ENCODE measurements at regions not wholly inside any gene's neighbourhood (a gene's known extent, or its start where the extent isn't known, plus 50 kb on each side); places are given as distances from the start of the nearest gene placed in this dataset.

DNA sequence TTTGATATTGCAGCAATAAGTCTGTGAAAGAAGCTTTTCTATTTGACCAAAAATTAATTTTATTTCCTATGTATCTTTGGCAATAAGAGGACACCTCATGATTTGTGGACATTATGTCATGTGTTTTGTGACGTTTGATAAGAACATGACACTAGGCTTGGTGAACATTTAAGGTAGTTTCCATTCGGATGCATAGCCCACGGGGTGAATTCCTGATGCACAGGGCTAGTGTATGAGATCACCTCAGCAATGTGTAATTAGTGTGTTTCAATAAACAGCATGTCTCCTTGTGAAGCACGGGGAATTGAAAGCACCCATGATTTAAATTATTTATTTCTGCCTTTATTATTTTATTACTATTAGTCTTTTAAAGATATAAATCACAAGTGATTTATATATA, 146.1 kb upstream of the LINC00305 start:
- no peak overlapping the region for H3K4me3 ChIP-seq (ENCODE audit: low read depth, low read length)
- no peaks in the 10 kb centered on the region for H3K36me3 ChIP-seq (ENCODE audit: control insufficient read depth, insufficient read depth, low read length)
- no peaks in the 10 kb centered on the region for H3K27me3 ChIP-seq (ENCODE audit: control insufficient read depth, insufficient read depth, low read length)
- TF ChIP-seq, protein P1, sequence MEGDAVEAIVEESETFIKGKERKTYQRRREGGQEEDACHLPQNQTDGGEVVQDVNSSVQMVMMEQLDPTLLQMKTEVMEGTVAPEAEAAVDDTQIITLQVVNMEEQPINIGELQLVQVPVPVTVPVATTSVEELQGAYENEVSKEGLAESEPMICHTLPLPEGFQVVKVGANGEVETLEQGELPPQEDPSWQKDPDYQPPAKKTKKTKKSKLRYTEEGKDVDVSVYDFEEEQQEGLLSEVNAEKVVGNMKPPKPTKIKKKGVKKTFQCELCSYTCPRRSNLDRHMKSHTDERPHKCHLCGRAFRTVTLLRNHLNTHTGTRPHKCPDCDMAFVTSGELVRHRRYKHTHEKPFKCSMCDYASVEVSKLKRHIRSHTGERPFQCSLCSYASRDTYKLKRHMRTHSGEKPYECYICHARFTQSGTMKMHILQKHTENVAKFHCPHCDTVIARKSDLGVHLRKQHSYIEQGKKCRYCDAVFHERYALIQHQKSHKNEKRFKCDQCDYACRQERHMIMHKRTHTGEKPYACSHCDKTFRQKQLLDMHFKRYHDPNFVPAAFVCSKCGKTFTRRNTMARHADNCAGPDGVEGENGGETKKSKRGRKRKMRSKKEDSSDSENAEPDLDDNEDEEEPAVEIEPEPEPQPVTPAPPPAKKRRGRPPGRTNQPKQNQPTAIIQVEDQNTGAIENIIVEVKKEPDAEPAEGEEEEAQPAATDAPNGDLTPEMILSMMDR (IDR thresholded peaks at IDR 0.05; ENCODE audit: insufficient read depth, low read length, poor library complexity, severe bottlenecking) = no peak
- no peak for DNase-seq (ENCODE audit: low read depth)

- Histone ChIP-seq H3K27me3 (ENCODE audit: control insufficient read depth, insufficient read depth, low read length) (no peaks in the 10 kb centered on the region), H3K36me3 (ENCODE audit: control insufficient read depth, insufficient read depth, low read length) (no peaks in the 10 kb centered on the region), H3K4me3 (ENCODE audit: low read depth, low read length) (no peak overlapping the region)
- TF ChIP-seq, protein P1 (IDR thresholded peaks at IDR 0.05; ENCODE audit: insufficient read depth, low read length, poor library complexity, severe bottlenecking) = no peak
- DNase-seq (ENCODE audit: low read depth) = no peak
Measured at GRCh38 chr18:64288432-64288831, 139.5 kb upstream of the LINC00305 start.

DNA sequence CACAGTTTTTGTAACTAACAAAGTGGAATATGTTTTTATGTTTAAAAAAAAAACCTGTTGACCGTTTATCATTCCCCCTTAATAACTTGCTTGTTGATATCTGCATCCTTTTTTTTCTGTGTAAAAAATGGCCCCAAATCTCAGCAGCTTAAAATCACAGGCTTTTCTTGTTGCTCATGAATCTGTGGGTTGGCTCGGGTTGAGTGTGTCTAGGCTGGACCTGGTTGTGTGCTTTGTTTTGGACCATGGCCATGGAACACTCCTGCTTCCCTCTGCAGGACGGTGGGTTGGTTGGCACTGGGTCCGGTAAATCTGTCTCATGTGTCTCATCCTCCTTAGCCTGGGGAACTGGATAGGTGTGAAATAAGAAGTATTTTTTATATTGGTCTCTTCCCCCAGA, 139.0 kb upstream of the LINC00305 start:
- no peaks in the 10 kb centered on the region for H3K27me3 ChIP-seq (ENCODE audit: control insufficient read depth, insufficient read depth, low read length)
- TF ChIP-seq, protein P1 (IDR thresholded peaks at IDR 0.05; ENCODE audit: insufficient read depth, low read length, poor library complexity, severe bottlenecking) = no peak
- no peaks in the 10 kb centered on the region for H3K36me3 ChIP-seq (ENCODE audit: control insufficient read depth, insufficient read depth, low read length)
- no peak for DNase-seq (ENCODE audit: low read depth)
- H3K4me3 ChIP-seq (ENCODE audit: low read depth, low read length) = no peak overlapping the region

DNA sequence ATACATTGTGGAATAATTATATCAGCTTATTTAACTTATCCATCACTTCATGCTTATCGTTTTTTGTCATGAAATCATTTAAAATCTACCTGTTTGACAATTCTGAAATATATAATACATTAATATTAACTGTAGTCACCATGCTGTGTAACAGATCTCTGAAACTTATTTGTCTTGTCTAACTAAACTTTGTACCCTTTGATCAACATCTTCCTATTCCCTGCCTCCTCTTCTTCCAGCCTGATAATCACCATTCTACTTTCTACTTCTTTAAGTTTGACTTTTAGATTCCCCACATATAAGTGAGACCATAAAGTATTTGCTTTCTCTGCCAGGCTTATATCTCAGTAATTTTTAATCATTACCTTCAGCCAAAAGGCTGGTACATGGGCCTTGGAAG, 134.2 kb upstream of the LINC00305 start:
- DNase-seq (ENCODE audit: low read depth) = no peak
- Histone ChIP-seq H3K36me3 (ENCODE audit: control insufficient read depth, insufficient read depth, low read length) (no peaks in the 10 kb centered on the region), H3K27me3 (ENCODE audit: control insufficient read depth, insufficient read depth, low read length) (no peaks in the 10 kb centered on the region), H3K4me3 (ENCODE audit: low read depth, low read length) (no peak overlapping the region)
- TF ChIP-seq, protein P1 (IDR thresholded peaks at IDR 0.05; ENCODE audit: insufficient read depth, low read length, poor library complexity, severe bottlenecking) = no peak

DNA sequence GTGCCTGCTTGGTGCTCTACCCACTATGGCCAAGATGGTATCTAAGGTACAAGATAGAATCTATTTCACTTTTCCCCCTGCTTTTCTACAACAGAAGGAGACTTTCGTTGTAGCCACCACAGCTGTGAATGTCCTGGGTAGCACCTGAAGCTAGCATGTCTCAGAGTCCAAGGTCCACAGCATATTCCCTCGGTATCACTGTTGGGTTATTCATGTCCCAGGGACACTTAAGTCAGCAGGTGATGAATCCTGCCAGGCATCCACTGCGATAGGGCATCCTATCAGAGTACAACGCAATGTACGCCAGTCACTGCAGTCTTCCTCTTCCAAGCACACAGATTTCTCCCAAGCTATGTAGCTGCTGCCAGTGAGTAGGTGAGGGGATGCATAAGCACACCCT, 129.1 kb upstream of the LINC00305 start:
- Histone ChIP-seq H3K4me3 (ENCODE audit: low read depth, low read length) (no peak overlapping the region), H3K36me3 (ENCODE audit: control insufficient read depth, insufficient read depth, low read length) (no peaks in the 10 kb centered on the region), H3K27me3 (ENCODE audit: control insufficient read depth, insufficient read depth, low read length) (no peaks in the 10 kb centered on the region)
- TF ChIP-seq, protein P1 (IDR thresholded peaks at IDR 0.05; ENCODE audit: insufficient read depth, low read length, poor library complexity, severe bottlenecking) = no peak
- DNase-seq (ENCODE audit: low read depth) = no peak

- DNase-seq (ENCODE audit: low read depth) = no peak
- Histone ChIP-seq H3K27me3 (ENCODE audit: control insufficient read depth, insufficient read depth, low read length) (no peaks in the 10 kb centered on the region), H3K4me3 (ENCODE audit: low read depth, low read length) (no peak overlapping the region), H3K36me3 (ENCODE audit: control insufficient read depth, insufficient read depth, low read length) (no peaks in the 10 kb centered on the region)
- TF ChIP-seq, protein P1 (IDR thresholded peaks at IDR 0.05; ENCODE audit: insufficient read depth, low read length, poor library complexity, severe bottlenecking) = no peak
Measured at GRCh38 chr18:64276311-64277090, 127.6 kb upstream of the LINC00305 start.

Data from kidney epithelial cell (primary cell).